ENCODE measurements at regions not wholly inside any gene's neighbourhood (a gene's known extent, or its start where the extent isn't known, plus 50 kb on each side); places are given as distances from the start of the nearest gene placed in this dataset.

- no peaks in the 10 kb centered on the region for H3K27me3 ChIP-seq (ENCODE audit: control insufficient read depth, extremely low read depth, insufficient read depth, low read length)
- H3K36me3 ChIP-seq (ENCODE audit: control insufficient read depth in 2 of 2, extremely low read depth in 1 of 2, insufficient read depth in 2 of 2, low read length in 2 of 2) = no peaks in the 10 kb centered on the region
- H2AFZ ChIP-seq (ENCODE audit: control insufficient read depth, low read length) = no peak overlapping the region
- TF ChIP-seq CTCF (optimal IDR thresholded peaks at IDR 0.05 in 1 of 3, IDR thresholded peaks at IDR 0.05 in 1 of 3, conservative IDR thresholded peaks at IDR 0.05 in 1 of 3; ENCODE audit: extremely low read depth in 1 of 3, insufficient read depth in 2 of 3, low read length in 3 of 3) = no peak
- TF ChIP-seq EZH2 (IDR thresholded peaks at IDR 0.05; ENCODE audit: low read length) = no peak
- H3K9ac ChIP-seq (ENCODE audit: control insufficient read depth, extremely low read depth, insufficient read depth, low read length) = no peak overlapping the region
- H4K20me1 ChIP-seq (ENCODE audit: control insufficient read depth, extremely low read depth, insufficient read depth, low read length) = no peaks in the 10 kb centered on the region
- no peak overlapping the region for H3K4me2 ChIP-seq (ENCODE audit: control insufficient read depth, extremely low read depth, insufficient read depth, low read depth, low read length)
- no peaks in the 10 kb centered on the region for H3K79me2 ChIP-seq (ENCODE audit: control insufficient read depth, insufficient read depth, low read length)
- no peak for FAIRE-seq
- H3K4me3 ChIP-seq (ENCODE audit: control insufficient read depth in 2 of 3, extremely low read depth in 1 of 3, insufficient read depth in 2 of 3, low read depth in 1 of 3, low read length in 3 of 3) = no peak overlapping the region
- H3K4me1 ChIP-seq (ENCODE audit: control insufficient read depth, extremely low read depth, insufficient read depth, low read length) = no peaks in the 10 kb centered on the region
- no peaks in the 10 kb centered on the region for H3K9me3 ChIP-seq (ENCODE audit: control insufficient read depth, low read depth, low read length)
- no peak for DNase-seq (ENCODE audit: low read depth, low spot score)
- dilution Hi-C loops (cut with MboI; ENCODE audit: extremely low pct_ligation_motif_present, low sequenced_read_pairs) = no loop called here
- H3K9me1 ChIP-seq (ENCODE audit: control insufficient read depth, extremely low read depth, insufficient read depth, low read length) = no peaks in the 10 kb centered on the region
- no peak overlapping the region for H3K27ac ChIP-seq (ENCODE audit: control insufficient read depth, insufficient read depth, low read length)
These were observed 416.8 kb upstream of the SLC14A2 start for GRCh38 chr18:45198526-45198925.

- no peaks in the 10 kb centered on the region for H3K4me1 ChIP-seq (ENCODE audit: control insufficient read depth, extremely low read depth, insufficient read depth, low read length)
- H3K4me2 ChIP-seq (ENCODE audit: control insufficient read depth, extremely low read depth, insufficient read depth, low read depth, low read length) = no peak overlapping the region
- FAIRE-seq (no peak), DNase-seq (ENCODE audit: low read depth, low spot score) (no peak)
- no peak overlapping the region for H2AFZ ChIP-seq (ENCODE audit: control insufficient read depth, low read length)
- H4K20me1 ChIP-seq (ENCODE audit: control insufficient read depth, extremely low read depth, insufficient read depth, low read length) = no peaks in the 10 kb centered on the region
- no peaks in the 10 kb centered on the region for H3K79me2 ChIP-seq (ENCODE audit: control insufficient read depth, insufficient read depth, low read length)
- H3K9me3 ChIP-seq (ENCODE audit: control insufficient read depth, low read depth, low read length) = no peaks in the 10 kb centered on the region
- no peak overlapping the region for H3K27ac ChIP-seq (ENCODE audit: control insufficient read depth, insufficient read depth, low read length)
- no peak overlapping the region for H3K9ac ChIP-seq (ENCODE audit: control insufficient read depth, extremely low read depth, insufficient read depth, low read length)
- H3K36me3 ChIP-seq (ENCODE audit: control insufficient read depth in 2 of 2, extremely low read depth in 1 of 2, insufficient read depth in 2 of 2, low read length in 2 of 2) = no peaks in the 10 kb centered on the region
- H3K4me3 ChIP-seq (ENCODE audit: control insufficient read depth in 2 of 3, extremely low read depth in 1 of 3, insufficient read depth in 2 of 3, low read depth in 1 of 3, low read length in 3 of 3) = no peak overlapping the region
- TF ChIP-seq CTCF (optimal IDR thresholded peaks at IDR 0.05 in 1 of 3, IDR thresholded peaks at IDR 0.05 in 1 of 3, conservative IDR thresholded peaks at IDR 0.05 in 1 of 3; ENCODE audit: extremely low read depth in 1 of 3, insufficient read depth in 2 of 3, low read length in 3 of 3) (no peak), EZH2 (IDR thresholded peaks at IDR 0.05; ENCODE audit: low read length) (no peak)
- H3K27me3 ChIP-seq (ENCODE audit: control insufficient read depth, extremely low read depth, insufficient read depth, low read length) = no peaks in the 10 kb centered on the region
- dilution Hi-C loops (cut with MboI; ENCODE audit: extremely low pct_ligation_motif_present, low sequenced_read_pairs) = no loop called here
- no peaks in the 10 kb centered on the region for H3K9me1 ChIP-seq (ENCODE audit: control insufficient read depth, extremely low read depth, insufficient read depth, low read length)
These were observed 414.2 kb upstream of the SLC14A2 start for GRCh38 chr18:45201029-45201428.
